ENCODE measurements at regions not wholly inside any gene's neighbourhood (a gene's known extent, or its start where the extent isn't known, plus 50 kb on each side); places are given as distances from the start of the nearest gene placed in this dataset.

GRCh38 chr11:90532125-90532524 lies 309.3 kb upstream of the CHORDC1 start (continued):
- no peak for TF ChIP-seq RAD21 (IDR thresholded peaks at IDR 0.05; ENCODE audit: low read length)
- TF ChIP-seq PBX3 (IDR thresholded peaks at IDR 0.05), result no peak
- TF ChIP-seq REST (IDR thresholded peaks at IDR 0.05; ENCODE audit: low read depth, low read length), result no peak
- TF ChIP-seq, protein P1, sequence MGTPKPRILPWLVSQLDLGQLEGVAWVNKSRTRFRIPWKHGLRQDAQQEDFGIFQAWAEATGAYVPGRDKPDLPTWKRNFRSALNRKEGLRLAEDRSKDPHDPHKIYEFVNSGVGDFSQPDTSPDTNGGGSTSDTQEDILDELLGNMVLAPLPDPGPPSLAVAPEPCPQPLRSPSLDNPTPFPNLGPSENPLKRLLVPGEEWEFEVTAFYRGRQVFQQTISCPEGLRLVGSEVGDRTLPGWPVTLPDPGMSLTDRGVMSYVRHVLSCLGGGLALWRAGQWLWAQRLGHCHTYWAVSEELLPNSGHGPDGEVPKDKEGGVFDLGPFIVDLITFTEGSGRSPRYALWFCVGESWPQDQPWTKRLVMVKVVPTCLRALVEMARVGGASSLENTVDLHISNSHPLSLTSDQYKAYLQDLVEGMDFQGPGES (IDR thresholded peaks at IDR 0.05; ENCODE audit: low read depth, low read length), result no peak
- no peak for TF ChIP-seq SMC3 (IDR thresholded peaks at IDR 0.05; ENCODE audit: low read depth, low read length)

DNA sequence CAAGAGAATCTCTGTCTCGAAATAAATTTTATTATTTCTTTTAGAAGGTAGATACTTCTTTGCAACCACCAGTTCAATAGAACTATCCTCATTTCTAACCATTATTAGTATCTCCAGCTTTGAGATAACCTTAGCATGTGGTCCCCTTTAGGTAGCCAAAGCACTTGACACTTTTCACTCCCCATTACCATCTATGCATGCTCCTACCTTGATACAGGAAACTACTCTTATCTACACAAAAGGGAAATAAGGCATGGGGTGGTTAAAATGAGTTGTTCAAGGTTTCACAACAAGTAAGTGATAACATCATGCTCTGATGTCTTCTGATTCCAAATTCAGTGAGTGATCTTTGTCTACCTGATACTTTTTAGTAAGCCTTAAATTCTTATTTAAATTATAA lies 308.2 kb upstream of the CHORDC1 start:
- no peak for DNase-seq
- Histone ChIP-seq H3K4me2 (no peak overlapping the region), H2AFZ (ENCODE audit: low read depth) (no peak overlapping the region), H3K4me1 (ENCODE audit: control insufficient read depth in 1 of 2, insufficient read depth in 2 of 2, low read depth in 1 of 2, low read length in 1 of 2) (no peaks in the 10 kb centered on the region), H3F3A (replicated peaks; ENCODE audit: insufficient read depth) (no peaks in the 10 kb centered on the region), H3K79me2 (ENCODE audit: insufficient read depth) (no peaks in the 10 kb centered on the region), H3K9me2 (no peaks in the 10 kb centered on the region), H3K9me3 (no peaks in the 10 kb centered on the region), H3K9ac (no peak overlapping the region), H3K27ac (ENCODE audit: low read depth in 2 of 2, low read length in 1 of 2) (no peak overlapping the region), H4K20me1 (ENCODE audit: insufficient read depth) (no peaks in the 10 kb centered on the region), H3K4me3 (ENCODE audit: low read depth in 2 of 2, low read length in 1 of 2) (no peak overlapping the region), H3K36me3 (replicated peaks in 1 of 2; ENCODE audit: control insufficient read depth in 1 of 2, insufficient read depth in 2 of 2, low read length in 1 of 2) (no peaks in the 10 kb centered on the region), H3K27me3 (ENCODE audit: insufficient read depth) (no peaks in the 10 kb centered on the region)
- CTCF ChIA-PET, result interaction anchor here (1.0 kb wide), 1 partner anchor 19 kb away, joined by 3 read pairs; no protein-coding TSS in a partner anchor
- POLR2A ChIA-PET, result no interaction called here
- WGBS (ENCODE audit: low lambda C conversion rate), result 9% methylated on average over 1 of the region's 1 CpG
- TF ChIP-seq NFIC (IDR thresholded peaks at IDR 0.05; ENCODE audit: borderline replicate concordance) (no peak), RCOR1 (IDR thresholded peaks at IDR 0.05; ENCODE audit: low read length) (no peak), TCF12 (IDR thresholded peaks at IDR 0.05) (no peak), RXRA (IDR thresholded peaks at IDR 0.05; ENCODE audit: borderline replicate concordance, low read depth) (no peak), USF2 (IDR thresholded peaks at IDR 0.05; ENCODE audit: borderline replicate concordance, low read depth, low read length) (no peak), MEF2A (IDR thresholded peaks at IDR 0.05; ENCODE audit: borderline replicate concordance, low read depth) (no peak), GABPA (IDR thresholded peaks at IDR 0.05; ENCODE audit: low read depth) (no peak), CHD2 (IDR thresholded peaks at IDR 0.05; ENCODE audit: low read length, partially characterized antibody) (no peak), MAX (IDR thresholded peaks at IDR 0.05; ENCODE audit: low read depth) (no peak), NRF1 (IDR thresholded peaks at IDR 0.05; ENCODE audit: low read depth, low read length) (no peak), FOSL2 (IDR thresholded peaks at IDR 0.05; ENCODE audit: borderline replicate concordance, low read depth) (no peak), SIN3A (IDR thresholded peaks at IDR 0.05; ENCODE audit: borderline replicate concordance, low read depth, low read length) (no peak)
- TF ChIP-seq, protein P2, sequence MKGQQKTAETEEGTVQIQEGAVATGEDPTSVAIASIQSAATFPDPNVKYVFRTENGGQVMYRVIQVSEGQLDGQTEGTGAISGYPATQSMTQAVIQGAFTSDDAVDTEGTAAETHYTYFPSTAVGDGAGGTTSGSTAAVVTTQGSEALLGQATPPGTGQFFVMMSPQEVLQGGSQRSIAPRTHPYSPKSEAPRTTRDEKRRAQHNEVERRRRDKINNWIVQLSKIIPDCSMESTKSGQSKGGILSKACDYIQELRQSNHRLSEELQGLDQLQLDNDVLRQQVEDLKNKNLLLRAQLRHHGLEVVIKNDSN (IDR thresholded peaks at IDR 0.05; ENCODE audit: borderline replicate concordance, low read depth), result no peak
- TF ChIP-seq, protein P1 (IDR thresholded peaks at IDR 0.05; ENCODE audit: low read depth, low read length), result no peak
- TF ChIP-seq, protein P3, sequence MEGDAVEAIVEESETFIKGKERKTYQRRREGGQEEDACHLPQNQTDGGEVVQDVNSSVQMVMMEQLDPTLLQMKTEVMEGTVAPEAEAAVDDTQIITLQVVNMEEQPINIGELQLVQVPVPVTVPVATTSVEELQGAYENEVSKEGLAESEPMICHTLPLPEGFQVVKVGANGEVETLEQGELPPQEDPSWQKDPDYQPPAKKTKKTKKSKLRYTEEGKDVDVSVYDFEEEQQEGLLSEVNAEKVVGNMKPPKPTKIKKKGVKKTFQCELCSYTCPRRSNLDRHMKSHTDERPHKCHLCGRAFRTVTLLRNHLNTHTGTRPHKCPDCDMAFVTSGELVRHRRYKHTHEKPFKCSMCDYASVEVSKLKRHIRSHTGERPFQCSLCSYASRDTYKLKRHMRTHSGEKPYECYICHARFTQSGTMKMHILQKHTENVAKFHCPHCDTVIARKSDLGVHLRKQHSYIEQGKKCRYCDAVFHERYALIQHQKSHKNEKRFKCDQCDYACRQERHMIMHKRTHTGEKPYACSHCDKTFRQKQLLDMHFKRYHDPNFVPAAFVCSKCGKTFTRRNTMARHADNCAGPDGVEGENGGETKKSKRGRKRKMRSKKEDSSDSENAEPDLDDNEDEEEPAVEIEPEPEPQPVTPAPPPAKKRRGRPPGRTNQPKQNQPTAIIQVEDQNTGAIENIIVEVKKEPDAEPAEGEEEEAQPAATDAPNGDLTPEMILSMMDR (IDR thresholded peaks at IDR 0.05), result no peak

Measured in SK-N-SH (cell line).